Endothelial cell of umbilical vein (primary cell): ENCODE measurements at regions not wholly inside any gene's neighbourhood (a gene's known extent, or its start where the extent isn't known, plus 50 kb on each side); places are given as distances from the start of the nearest gene placed in this dataset.

Experiments used
- BruUV-seq: library from RNA; stranded (reverse); fragments of 400-500 nt; replicated peaks from 2 replicates; lab custom pipeline; 2021; lab: Mats Ljungman, UMichigan
- CTCF ChIA-PET: fragments of 300-600, 350-600 bp; sonication (Branson Sonifier 250); formaldehyde crosslinking; loops from one replicate; lab custom pipeline; 2021; ENCODE audit warnings: antibody characterized with exemption, inconsistent platforms; lab: Charles Lee
- POLR2A ChIA-PET: fragments of 300-600, 350-600 bp; sonication (Branson Sonifier 250); formaldehyde crosslinking; loops from one replicate; lab custom pipeline; 2021; ENCODE audit warnings: antibody characterized with exemption, inconsistent platforms; lab: Charles Lee
- DNase-seq: peaks from one replicate; pipeline ENCODE4 v3.0.0-alpha.2; 2011; ENCODE audit warnings: low read depth, low spot score
- FAIRE-seq: peaks from 2 replicates; lab custom pipeline; 2011; peaks lifted over from hg19 to GRCh38; lab: Jason Lieb, UNC
- H2AFZ ChIP-seq: 2 replicates; pipeline ENCODE4 v1.6.0; 2012; ENCODE audit warnings: low read depth, low read length, control low read depth, inconsistent platforms
- H3K27ac ChIP-seq: 2 replicates; pipeline ENCODE4 v1.5.1; 2011; ENCODE audit warnings: low read depth, mild to moderate bottlenecking, control low read depth, low read length, moderate library complexity; ENCODE audit not compliant: insufficient read depth
- H3K27me3 ChIP-seq, 2 experiments: 2 replicates each; pipeline versions ENCODE4 v1.6.0 to v1.6.1; 2011; ENCODE audit warnings: low read length in 2 of 2, mixed read lengths in 1 of 2; ENCODE audit not compliant: control insufficient read depth in 2 of 2, insufficient read depth in 2 of 2
- H3K36me3 ChIP-seq, 2 experiments: 2 replicates in 1 of 2; 3 replicates in 1 of 2; pipeline ENCODE4 v1.5.1; 2011; ENCODE audit warnings: low read length in 2 of 2, mild to moderate bottlenecking in 1 of 2, moderate library complexity in 1 of 2; ENCODE audit not compliant: control insufficient read depth in 2 of 2, insufficient read depth in 2 of 2; ENCODE audit errors: extremely low read depth in 1 of 2
- H3K4me1 ChIP-seq: 3 replicates; pipeline ENCODE4 v1.5.1; 2011; ENCODE audit warnings: mild to moderate bottlenecking, low read length; ENCODE audit not compliant: control insufficient read depth, insufficient read depth; ENCODE audit errors: extremely low read depth
- H3K4me2 ChIP-seq: 2 replicates; pipeline ENCODE4 v1.6.1; 2011; ENCODE audit warnings: low read length, control low read depth, mixed read lengths; ENCODE audit not compliant: insufficient read depth
- H3K4me3 ChIP-seq, 3 experiments: fragments of 200-600 bp in 1 of 3; sonication (generic), shearing (Covaris generic) in 1 of 3; replicated peaks in 1 of 3; 2 replicates each; pipeline ENCODE4 v1.5.1; 2011 to 2016; ENCODE audit warnings: control low read depth in 3 of 3, low read length in 3 of 3, mild to moderate bottlenecking in 2 of 3, inconsistent platforms in 1 of 3, low read depth in 1 of 3, moderate library complexity in 1 of 3; ENCODE audit not compliant: insufficient read depth in 1 of 3
- H3K79me2 ChIP-seq: 2 replicates; pipeline ENCODE4 v1.6.0; 2012; ENCODE audit warnings: low read length, inconsistent platforms; ENCODE audit not compliant: control insufficient read depth, insufficient read depth
- H3K9ac ChIP-seq: replicated peaks from 2 replicates; pipeline ENCODE3; 2011; ENCODE audit warnings: low read length, control low read depth; ENCODE audit not compliant: insufficient read depth; ENCODE audit errors: extremely low read depth
- H3K9me1 ChIP-seq: replicated peaks from 3 replicates; pipeline ENCODE4 v1.6.0; 2011; ENCODE audit warnings: mild to moderate bottlenecking, low read length; ENCODE audit not compliant: control insufficient read depth, insufficient read depth; ENCODE audit errors: extremely low read depth
- H3K9me3 ChIP-seq: replicated peaks from 2 replicates; pipeline ENCODE4 v1.5.1; 2012; ENCODE audit warnings: low read length, inconsistent platforms; ENCODE audit not compliant: control insufficient read depth, insufficient read depth
- H4K20me1 ChIP-seq: replicated peaks from 2 replicates; pipeline ENCODE3; 2011; ENCODE audit warnings: mild to moderate bottlenecking, low read length; ENCODE audit not compliant: control insufficient read depth, insufficient read depth; ENCODE audit errors: extremely low read depth
- EZH2 ChIP-seq: IDR thresholded peaks from 2 replicates; pipeline ENCODE4 v1.6.1; 2012; ENCODE audit warnings: borderline replicate concordance, low read depth, mild to moderate bottlenecking, moderate library complexity, low read length, inconsistent platforms; ENCODE audit not compliant: severe bottlenecking
- FOS ChIP-seq: IDR thresholded peaks from 2 replicates; pipeline ENCODE4 v1.6.1; 2011; ENCODE audit warnings: mild to moderate bottlenecking, low read length, moderate library complexity, borderline replicate concordance; ENCODE audit not compliant: insufficient read depth
- GATA2 ChIP-seq: IDR thresholded peaks from 2 replicates; pipeline ENCODE4 v1.7.0; 2011; ENCODE audit warnings: low read depth, mild to moderate bottlenecking, moderate library complexity, mixed read lengths, low read length; ENCODE audit not compliant: insufficient read length, insufficient read depth
- JUN ChIP-seq: IDR thresholded peaks from 2 replicates; pipeline ENCODE4 v1.6.1; 2011; ENCODE audit warnings: borderline replicate concordance, low read depth; ENCODE audit not compliant: insufficient read length, insufficient read depth
- MAX ChIP-seq: IDR thresholded peaks from 2 replicates; pipeline ENCODE4 v1.6.1; 2011; ENCODE audit not compliant: insufficient read depth, insufficient read length
- MYC ChIP-seq: IDR thresholded peaks from one replicate; pipeline ENCODE4 v1.6.1; 2011; ENCODE audit warnings: mild to moderate bottlenecking, low read depth, low read length
- POLR2A ChIP-seq: IDR thresholded peaks from 2 replicates; pipeline ENCODE4 v1.6.1; 2012; ENCODE audit warnings: low read depth, mild to moderate bottlenecking, control low read depth, low read length
- POLR2AphosphoS5 ChIP-seq: IDR thresholded peaks from 2 replicates; pipeline ENCODE4 v1.6.1; 2012; ENCODE audit warnings: low read depth, mild to moderate bottlenecking, control low read depth, low read length, moderate library complexity; ENCODE audit not compliant: insufficient read depth
- dilution Hi-C: fragments of 300-500 bp; cut with MboI; formaldehyde crosslinking; loops from one replicate; pipeline ENCODE4 v1.15.0; 2019; ENCODE audit warnings: low sequenced_read_pairs; ENCODE audit not compliant: extremely low pct_ligation_motif_present
- intact Hi-C: fragments of 100-400 bp; cut with micrococcal nuclease; formaldehyde crosslinking; loops from one replicate; pipeline ENCODE4 v1.10.0; 2022
- TF ChIP-seq, protein P1 (sequence below), 2 donors: IDR thresholded peaks; 1 replicate in 1 of 2; 2 replicates in 1 of 2; pipeline ENCODE4 v1.5.1; 2011; ENCODE audit warnings: low read length in 2 of 2, mild to moderate bottlenecking in 2 of 2, moderate library complexity in 2 of 2, control low read depth in 1 of 2, inconsistent platforms in 1 of 2, low read depth in 1 of 2; ENCODE audit not compliant: insufficient read depth in 1 of 2; ENCODE audit errors: extremely low read depth in 1 of 2

DNA sequence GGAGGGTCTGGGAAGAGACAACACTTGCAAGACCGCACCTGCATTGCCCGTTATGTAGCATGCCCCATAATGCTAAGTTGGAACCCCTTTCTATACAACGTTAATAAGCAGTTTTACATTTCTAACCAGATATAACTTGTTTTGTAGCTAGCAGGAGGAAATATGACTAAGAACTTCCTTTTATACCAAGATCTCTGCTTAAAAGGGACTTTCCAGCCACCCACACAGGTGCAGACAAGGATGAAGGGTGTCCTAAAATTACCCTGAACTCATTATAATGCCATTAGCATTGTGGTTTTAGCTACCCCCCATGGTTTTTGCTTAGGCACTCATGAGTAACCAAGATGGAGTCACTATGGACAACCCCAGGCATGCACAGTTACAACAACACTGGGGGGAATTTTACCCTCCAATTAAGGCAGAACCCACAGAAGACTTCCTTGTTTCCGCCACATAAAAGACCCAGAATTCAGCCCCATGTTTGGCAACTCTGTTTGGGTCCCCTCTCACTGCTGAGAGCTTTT lies 362.8 kb downstream of the CBLN2 start:
- no peak overlapping the region for H3K9ac ChIP-seq
- no TSS peak for BruUV-seq
- H2AFZ ChIP-seq = no peak overlapping the region
- TF ChIP-seq, protein P1, sequence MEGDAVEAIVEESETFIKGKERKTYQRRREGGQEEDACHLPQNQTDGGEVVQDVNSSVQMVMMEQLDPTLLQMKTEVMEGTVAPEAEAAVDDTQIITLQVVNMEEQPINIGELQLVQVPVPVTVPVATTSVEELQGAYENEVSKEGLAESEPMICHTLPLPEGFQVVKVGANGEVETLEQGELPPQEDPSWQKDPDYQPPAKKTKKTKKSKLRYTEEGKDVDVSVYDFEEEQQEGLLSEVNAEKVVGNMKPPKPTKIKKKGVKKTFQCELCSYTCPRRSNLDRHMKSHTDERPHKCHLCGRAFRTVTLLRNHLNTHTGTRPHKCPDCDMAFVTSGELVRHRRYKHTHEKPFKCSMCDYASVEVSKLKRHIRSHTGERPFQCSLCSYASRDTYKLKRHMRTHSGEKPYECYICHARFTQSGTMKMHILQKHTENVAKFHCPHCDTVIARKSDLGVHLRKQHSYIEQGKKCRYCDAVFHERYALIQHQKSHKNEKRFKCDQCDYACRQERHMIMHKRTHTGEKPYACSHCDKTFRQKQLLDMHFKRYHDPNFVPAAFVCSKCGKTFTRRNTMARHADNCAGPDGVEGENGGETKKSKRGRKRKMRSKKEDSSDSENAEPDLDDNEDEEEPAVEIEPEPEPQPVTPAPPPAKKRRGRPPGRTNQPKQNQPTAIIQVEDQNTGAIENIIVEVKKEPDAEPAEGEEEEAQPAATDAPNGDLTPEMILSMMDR (IDR thresholded peaks at IDR 0.05; ENCODE audit: extremely low read depth in 1 of 2, insufficient read depth in 1 of 2, low read depth in 1 of 2, low read length in 2 of 2) = no peak
- no peak for TF ChIP-seq JUN
- TF ChIP-seq FOS = no peak
- no peak for TF ChIP-seq GATA2
- no peak for TF ChIP-seq MYC
- no peak for TF ChIP-seq POLR2A
- no peak for TF ChIP-seq POLR2AphosphoS5
- TF ChIP-seq EZH2 = no peak
- TF ChIP-seq MAX = no peak
- H4K20me1 ChIP-seq = no peaks in the 10 kb centered on the region
- dilution Hi-C loops (no loop called here), intact Hi-C loops (no loop called here)
- POLR2A ChIA-PET = no interaction called here
- no peak overlapping the region for H3K27ac ChIP-seq
- H3K4me3 ChIP-seq = no peak overlapping the region
- no peaks in the 10 kb centered on the region for H3K4me1 ChIP-seq
- CTCF ChIA-PET = no interaction called here
- FAIRE-seq (no peak), DNase-seq (no peak)
- peaks cover 3% of the 10 kb centered on the region for H3K9me3 ChIP-seq
- no peaks in the 10 kb centered on the region for H3K36me3 ChIP-seq
- no peaks in the 10 kb centered on the region for H3K79me2 ChIP-seq
- H3K27me3 ChIP-seq = no peaks in the 10 kb centered on the region
- no peaks in the 10 kb centered on the region for H3K9me1 ChIP-seq
- H3K4me2 ChIP-seq = no peak overlapping the region
